GM12875 (cell line): ENCODE measurements at regions not wholly inside any gene's neighbourhood (a gene's known extent, or its start where the extent isn't known, plus 50 kb on each side); places are given as distances from the start of the nearest gene placed in this dataset.

Source experiments
- H3K4me3 ChIP-seq: one replicate; pipeline ENCODE4 v1.5.1; 2011; ENCODE audit warnings: low read depth, low read length, control low read depth
- TF ChIP-seq, protein P1 (sequence below): IDR thresholded peaks from 2 replicates; pipeline ENCODE4 v1.5.1; 2011; ENCODE audit warnings: low read depth, mild to moderate bottlenecking, control low read depth, inconsistent platforms, low read length, moderate library complexity, borderline replicate concordance; ENCODE audit not compliant: insufficient read depth

DNA sequence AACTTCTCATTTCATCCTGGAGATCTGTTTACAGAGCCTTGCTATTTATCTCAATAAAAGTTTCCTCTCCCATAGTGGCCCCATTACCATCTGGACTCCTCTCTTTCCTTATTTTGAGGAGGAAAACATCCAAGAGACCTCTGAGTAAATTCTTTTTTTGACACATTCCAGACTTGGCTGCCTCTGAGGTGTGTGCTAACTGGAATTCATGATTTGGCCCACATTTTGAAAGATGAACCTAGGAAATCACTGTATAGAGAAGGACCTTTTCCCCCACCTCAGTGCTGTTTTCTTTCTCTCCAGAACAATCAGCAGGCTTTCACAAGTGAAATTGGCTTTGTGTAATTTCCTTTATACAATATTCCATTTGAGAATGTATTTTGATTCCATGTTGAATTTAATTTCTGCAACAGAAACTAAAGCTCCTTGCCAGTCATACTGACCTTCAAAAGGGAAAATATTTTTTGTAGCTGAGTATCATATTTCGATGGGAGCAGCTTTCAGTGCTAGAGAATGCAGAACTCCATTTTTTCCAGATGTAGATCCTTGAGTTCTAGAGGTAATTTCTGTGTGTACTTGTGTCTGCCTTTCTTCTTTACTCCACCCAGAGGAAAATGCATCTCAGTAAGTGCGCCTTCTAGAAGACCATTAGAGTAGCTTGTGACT lies 244.9 kb upstream of the RGS6 start:
- TF ChIP-seq, protein P1, sequence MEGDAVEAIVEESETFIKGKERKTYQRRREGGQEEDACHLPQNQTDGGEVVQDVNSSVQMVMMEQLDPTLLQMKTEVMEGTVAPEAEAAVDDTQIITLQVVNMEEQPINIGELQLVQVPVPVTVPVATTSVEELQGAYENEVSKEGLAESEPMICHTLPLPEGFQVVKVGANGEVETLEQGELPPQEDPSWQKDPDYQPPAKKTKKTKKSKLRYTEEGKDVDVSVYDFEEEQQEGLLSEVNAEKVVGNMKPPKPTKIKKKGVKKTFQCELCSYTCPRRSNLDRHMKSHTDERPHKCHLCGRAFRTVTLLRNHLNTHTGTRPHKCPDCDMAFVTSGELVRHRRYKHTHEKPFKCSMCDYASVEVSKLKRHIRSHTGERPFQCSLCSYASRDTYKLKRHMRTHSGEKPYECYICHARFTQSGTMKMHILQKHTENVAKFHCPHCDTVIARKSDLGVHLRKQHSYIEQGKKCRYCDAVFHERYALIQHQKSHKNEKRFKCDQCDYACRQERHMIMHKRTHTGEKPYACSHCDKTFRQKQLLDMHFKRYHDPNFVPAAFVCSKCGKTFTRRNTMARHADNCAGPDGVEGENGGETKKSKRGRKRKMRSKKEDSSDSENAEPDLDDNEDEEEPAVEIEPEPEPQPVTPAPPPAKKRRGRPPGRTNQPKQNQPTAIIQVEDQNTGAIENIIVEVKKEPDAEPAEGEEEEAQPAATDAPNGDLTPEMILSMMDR: no peak
- H3K4me3 ChIP-seq: no peak overlapping the region

DNA sequence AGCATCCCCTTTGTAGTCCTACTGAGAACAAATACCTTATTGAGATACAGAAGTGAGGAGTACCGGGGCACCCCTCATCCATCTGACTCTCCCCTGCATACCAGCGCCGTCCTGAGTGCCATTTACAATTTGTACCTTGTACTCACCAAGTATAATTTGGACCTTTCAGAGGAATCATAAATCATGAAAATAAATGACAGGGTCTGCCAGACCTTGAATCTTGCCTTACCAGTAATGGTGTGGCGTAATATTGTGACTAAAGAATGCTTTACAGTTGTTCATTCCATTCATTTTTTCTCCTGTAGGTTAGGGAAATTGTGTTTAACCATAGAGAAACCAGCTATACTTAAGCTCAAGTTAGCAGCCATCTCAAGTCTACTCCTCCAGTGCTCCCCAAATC lies 243.7 kb upstream of the RGS6 start:
- no peak overlapping the region for H3K4me3 ChIP-seq
- TF ChIP-seq, protein P1: no peak

DNA sequence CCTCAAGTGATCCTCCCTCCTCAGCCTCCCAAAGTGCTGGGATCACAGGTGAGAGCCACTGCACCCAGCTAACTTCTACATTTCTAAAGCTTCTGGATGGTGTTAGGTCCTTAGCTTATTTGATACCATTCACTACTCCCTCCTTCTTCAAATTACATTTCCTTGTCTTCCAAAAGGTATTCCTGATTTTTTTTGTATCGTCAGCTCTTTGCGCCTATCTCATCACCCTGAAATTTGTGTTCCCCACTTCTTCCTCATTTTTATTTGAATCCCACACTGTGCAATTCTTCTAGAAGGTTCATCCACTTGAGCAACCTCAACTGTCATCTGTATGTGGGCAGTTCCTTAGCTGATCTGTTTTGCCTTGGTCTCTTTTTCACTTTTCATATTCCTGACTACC lies 241.8 kb upstream of the RGS6 start:
- TF ChIP-seq, protein P1: no peak
- no peak overlapping the region for H3K4me3 ChIP-seq

DNA sequence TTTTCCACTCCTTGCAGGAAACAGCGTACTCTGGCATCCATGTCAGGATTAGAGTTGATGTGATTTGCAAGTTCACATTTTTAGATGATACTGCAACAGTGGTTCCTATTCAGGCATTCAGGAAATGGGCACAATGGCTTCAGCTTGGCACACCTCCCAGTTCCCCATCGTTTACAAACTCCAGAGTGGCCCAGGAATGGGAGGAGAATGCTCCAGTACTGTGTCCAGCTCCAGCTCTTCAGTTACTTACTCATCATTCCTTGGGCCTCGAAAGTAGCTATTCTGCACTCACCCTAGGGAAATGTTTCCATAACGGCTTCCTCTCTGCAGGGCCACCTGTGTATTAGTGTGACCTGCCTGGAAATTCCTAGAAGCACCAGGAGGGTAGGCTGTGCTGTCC lies 239.7 kb upstream of the RGS6 start:
- TF ChIP-seq, protein P1: no peak
- no peak overlapping the region for H3K4me3 ChIP-seq

DNA sequence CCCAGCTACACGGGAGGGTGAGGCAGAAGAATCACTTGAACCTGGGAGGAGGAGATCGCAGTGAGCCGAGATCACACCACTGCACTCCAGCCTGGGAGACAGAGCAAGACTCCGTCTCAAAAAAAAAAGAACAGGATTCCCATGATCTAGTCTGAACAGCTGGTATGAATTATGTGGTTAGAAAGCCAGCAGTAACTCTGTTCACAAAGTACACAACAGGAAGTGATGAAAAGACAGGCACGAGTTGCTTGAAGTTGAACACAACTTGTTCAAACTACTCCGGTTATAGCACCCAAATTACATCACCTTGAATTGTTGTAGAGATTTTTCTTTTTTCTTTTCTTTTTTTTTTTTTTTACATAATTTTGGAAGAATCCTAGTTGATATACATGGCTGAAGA lies 238.8 kb upstream of the RGS6 start:
- TF ChIP-seq, protein P1: no peak

DNA sequence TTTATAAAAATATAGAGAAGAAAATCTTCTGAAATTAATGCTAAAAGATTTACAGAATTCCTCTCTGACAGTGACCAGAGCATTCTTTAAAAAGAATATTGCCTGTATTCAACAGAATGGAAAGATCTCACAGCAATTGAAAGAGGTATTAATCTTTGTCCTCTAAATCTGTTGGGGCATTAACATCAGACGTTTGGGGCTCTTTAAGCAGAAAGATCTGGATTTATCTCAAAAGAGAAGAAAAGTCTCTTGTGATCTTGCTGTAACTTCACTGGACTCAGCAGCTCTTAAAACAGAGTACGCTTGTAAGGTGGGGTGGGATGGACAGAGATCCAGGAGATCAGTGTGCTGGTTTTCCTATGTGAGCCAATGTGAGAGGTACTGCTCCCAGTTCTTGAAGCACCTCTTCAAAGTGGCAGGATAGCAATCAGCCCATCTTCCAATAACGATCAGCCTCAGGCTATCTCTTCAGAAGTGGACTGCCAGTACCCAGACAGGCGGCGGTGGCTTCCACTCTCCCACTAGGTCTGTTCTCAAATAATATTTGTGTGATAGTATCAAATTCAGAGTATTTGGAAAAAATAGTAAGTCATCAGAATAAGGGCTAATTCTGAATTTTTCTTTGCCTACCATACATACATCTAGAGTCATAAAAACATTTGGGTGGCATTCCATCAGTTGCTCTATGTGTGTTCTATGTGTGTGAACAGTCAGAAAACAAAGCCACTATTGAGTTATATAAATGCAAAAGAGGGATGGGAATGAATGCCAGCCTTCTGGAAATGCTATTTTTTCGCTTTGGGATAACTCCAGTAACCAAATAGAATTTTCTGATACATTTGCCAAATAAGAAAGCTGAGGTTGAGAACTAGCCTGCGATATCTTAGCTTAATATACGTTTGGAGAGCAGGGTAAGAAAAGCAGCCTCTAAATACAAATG lies 237.4 kb upstream of the RGS6 start:
- H3K4me3 ChIP-seq: no peak overlapping the region
- TF ChIP-seq, protein P1: no peak

More for the DNA sequence above, 238.8 kb upstream of the RGS6 start:
- H3K4me3 ChIP-seq: no peak overlapping the region
